GM12875 (cell line): ENCODE measurements at regions not wholly inside any gene's neighbourhood (a gene's known extent, or its start where the extent isn't known, plus 50 kb on each side); places are given as distances from the start of the nearest gene placed in this dataset.
"Not testable (repeated sequence)": the region's sequence is repeated elsewhere in the genome, so short reads cannot be mapped to it uniquely, and the experiment has no call there.

Experiments
- H3K4me3 ChIP-seq: one replicate; pipeline ENCODE4 v1.5.1; 2011; ENCODE audit warnings: low read depth, low read length, control low read depth
- CTCF ChIP-seq: IDR thresholded peaks from 2 replicates; pipeline ENCODE4 v1.5.1; 2011; ENCODE audit warnings: low read depth, mild to moderate bottlenecking, control low read depth, inconsistent platforms, low read length, moderate library complexity, borderline replicate concordance; ENCODE audit not compliant: insufficient read depth

DNA sequence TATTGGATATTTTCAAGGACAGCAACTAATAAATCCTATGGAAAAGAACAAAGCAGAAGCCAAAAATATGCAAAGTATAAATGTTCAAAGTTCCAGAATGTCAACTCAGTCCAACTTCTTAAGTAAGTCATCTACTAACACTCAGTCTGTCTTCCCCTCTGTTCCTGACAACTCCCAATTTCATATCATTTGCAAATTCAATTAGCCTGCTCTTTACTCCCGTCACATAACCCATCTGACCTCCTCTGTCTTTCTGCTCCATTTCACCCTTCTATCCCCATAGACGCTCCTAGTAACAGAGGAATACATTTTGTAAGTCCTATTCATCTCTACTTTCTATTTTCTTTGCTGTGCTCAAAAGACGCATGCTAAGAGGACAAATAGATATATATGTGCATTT, 659.8 kb upstream of the MEF2C start:
- no peak overlapping the region for H3K4me3 ChIP-seq
- no peak for TF ChIP-seq CTCF

DNA sequence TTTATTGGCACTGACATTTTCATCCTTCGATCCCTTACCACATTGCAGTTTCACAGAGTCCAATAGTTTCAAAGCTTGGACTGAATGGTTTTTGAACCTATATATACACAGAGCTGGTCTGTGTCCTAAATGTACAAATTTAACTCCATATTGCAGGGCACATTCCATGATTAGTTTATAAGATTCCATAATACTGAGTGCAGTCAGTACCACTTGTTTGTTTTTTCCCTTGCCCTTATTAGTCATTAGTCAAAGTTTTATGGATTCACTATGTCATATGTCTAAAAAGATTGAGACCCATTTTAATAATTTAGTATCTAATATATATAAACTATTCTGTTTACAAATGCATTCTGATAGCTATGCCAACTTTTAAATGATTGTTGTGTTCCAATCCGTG, 654.8 kb upstream of the MEF2C start:
- no peak overlapping the region for H3K4me3 ChIP-seq
- TF ChIP-seq CTCF: no peak

- H3K4me3 ChIP-seq: no peak overlapping the region
- TF ChIP-seq CTCF: no peak
These were observed 653.0 kb upstream of the MEF2C start for GRCh38 chr5:89536020-89536419.

- H3K4me3 ChIP-seq: no peak overlapping the region
- no peak for TF ChIP-seq CTCF
These were observed 652.4 kb upstream of the MEF2C start for GRCh38 chr5:89535411-89535810.

GRCh38 chr5:89534331-89534730, 651.3 kb upstream of the MEF2C start:
- H3K4me3 ChIP-seq: no peak overlapping the region
- no peak for TF ChIP-seq CTCF

DNA sequence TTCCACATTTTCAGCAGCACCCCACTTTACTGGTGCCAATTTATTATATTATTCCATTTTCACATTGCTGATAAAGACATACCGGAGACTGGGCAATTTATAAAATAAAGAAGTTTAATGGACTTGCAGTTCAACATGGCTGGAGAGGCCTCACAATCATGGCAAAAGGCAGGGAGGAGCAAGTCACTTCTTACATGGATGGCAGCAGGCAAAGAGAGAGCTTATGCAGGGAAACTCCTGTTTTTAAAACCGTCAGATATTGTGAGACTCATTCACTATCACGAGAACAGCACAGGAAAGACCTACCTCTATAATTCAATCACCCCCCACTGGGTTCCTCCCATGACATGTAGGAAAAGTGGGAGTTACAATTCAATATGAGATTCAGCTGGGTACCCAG, 641.8 kb upstream of the MEF2C start:
- no peak overlapping the region for H3K4me3 ChIP-seq

DNA sequence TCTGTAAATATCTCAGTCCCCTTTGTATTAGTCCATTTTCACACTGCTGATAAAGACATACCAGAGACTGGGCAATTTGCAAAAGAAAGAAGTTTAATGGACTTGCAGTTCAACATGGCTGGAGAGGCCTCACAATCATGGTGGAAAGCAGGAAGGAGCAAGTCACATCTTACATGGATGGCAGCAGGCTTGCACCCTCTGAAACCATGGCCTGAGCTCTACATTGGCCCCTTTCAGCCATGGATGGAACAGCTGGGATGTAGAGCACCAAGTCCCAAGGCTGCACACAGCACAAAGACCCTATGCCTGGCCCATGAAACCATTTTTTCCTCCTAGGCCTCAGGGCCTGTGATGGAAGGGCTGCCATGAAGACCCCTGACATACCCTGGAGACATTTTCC, 640.9 kb upstream of the MEF2C start:
- H3K4me3 ChIP-seq: not testable (repeated sequence)

More for the DNA sequence above, 641.8 kb upstream of the MEF2C start:
- TF ChIP-seq CTCF: no peak

DNA sequence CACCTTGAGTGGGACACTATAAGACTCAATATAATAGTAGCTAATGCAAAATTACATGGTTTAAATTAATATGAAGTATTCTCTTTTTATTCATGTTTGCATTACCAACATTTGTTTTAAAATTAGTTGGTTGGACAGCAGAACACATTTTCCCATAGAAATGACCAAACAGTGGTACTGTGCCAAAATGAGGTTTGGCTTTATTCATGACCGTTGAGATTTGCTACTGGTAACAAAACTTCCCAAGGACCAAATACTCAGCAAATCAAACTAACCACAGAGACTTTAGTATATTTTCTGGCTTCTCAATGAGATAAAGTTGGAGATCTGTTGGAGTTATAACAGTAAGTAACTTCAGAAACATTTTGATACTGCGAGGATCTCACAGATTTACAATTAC, 637.8 kb upstream of the MEF2C start:
- no peak for TF ChIP-seq CTCF
- no peak overlapping the region for H3K4me3 ChIP-seq
